BE2C (cell line): ENCODE measurements at regions not wholly inside any gene's neighbourhood (a gene's known extent, or its start where the extent isn't known, plus 50 kb on each side); places are given as distances from the start of the nearest gene placed in this dataset.
"Not testable (repeated sequence)": the region's sequence is repeated elsewhere in the genome, so short reads cannot be mapped to it uniquely, and the experiment has no call there.

Experiments
- DNase-seq: peaks from one replicate; pipeline ENCODE4 v3.0.0-alpha.2; 2020
- H3K27me3 ChIP-seq: fragments of 250-450 bp; sonication (Bioruptor Pico); 2 replicates; pipeline ENCODE4 v1.5.1; 2020; ENCODE audit warnings: mild to moderate bottlenecking
- H3K36me3 ChIP-seq: fragments of 250-450 bp; sonication (Bioruptor Pico); 2 replicates; pipeline ENCODE4 v1.5.1; 2020; ENCODE audit warnings: mild to moderate bottlenecking
- H3K4me1 ChIP-seq: fragments of 250-450 bp; sonication (Bioruptor Pico); 2 replicates; pipeline ENCODE4 v1.5.1; 2020
- H3K4me3 ChIP-seq: 2 replicates; pipeline ENCODE4 v1.5.1; 2011; ENCODE audit warnings: low read depth, low read length
- H3K9me3 ChIP-seq: fragments of 250-450 bp; sonication (Bioruptor Pico); 2 replicates; pipeline ENCODE4 v1.5.1; 2020
- TF ChIP-seq, protein P1 (sequence below): IDR thresholded peaks from 2 replicates; pipeline ENCODE4 v1.5.1; 2012; ENCODE audit warnings: mild to moderate bottlenecking, low read depth, low read length

DNA sequence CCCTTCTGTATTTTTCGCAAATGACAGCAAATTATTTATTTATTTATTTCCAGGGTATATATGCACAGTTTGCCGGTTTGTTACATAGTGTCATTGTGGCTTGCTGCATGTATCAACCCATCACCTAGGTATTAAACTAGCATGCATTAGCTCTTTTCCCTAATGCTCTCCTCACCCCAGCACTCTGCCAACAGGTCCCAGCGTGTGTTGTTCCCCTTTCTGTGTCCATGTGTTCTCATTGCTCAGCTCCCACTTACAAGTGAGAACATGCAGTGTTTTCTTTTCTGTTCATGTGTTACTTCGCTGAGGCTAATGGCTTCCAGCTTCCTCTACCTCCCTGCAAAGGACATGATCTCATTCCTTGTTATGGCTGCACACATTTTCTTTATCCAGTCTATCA is 592.3 kb downstream of the TRIB2 start:
- Histone ChIP-seq H3K4me1 (no peaks in the 10 kb centered on the region), H3K9me3 (no peaks in the 10 kb centered on the region), H3K27me3 (no peaks in the 10 kb centered on the region), H3K36me3 (no peaks in the 10 kb centered on the region), H3K4me3 (no peak overlapping the region)
- DNase-seq = no peak
- TF ChIP-seq, protein P1, sequence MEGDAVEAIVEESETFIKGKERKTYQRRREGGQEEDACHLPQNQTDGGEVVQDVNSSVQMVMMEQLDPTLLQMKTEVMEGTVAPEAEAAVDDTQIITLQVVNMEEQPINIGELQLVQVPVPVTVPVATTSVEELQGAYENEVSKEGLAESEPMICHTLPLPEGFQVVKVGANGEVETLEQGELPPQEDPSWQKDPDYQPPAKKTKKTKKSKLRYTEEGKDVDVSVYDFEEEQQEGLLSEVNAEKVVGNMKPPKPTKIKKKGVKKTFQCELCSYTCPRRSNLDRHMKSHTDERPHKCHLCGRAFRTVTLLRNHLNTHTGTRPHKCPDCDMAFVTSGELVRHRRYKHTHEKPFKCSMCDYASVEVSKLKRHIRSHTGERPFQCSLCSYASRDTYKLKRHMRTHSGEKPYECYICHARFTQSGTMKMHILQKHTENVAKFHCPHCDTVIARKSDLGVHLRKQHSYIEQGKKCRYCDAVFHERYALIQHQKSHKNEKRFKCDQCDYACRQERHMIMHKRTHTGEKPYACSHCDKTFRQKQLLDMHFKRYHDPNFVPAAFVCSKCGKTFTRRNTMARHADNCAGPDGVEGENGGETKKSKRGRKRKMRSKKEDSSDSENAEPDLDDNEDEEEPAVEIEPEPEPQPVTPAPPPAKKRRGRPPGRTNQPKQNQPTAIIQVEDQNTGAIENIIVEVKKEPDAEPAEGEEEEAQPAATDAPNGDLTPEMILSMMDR = no peak

DNA sequence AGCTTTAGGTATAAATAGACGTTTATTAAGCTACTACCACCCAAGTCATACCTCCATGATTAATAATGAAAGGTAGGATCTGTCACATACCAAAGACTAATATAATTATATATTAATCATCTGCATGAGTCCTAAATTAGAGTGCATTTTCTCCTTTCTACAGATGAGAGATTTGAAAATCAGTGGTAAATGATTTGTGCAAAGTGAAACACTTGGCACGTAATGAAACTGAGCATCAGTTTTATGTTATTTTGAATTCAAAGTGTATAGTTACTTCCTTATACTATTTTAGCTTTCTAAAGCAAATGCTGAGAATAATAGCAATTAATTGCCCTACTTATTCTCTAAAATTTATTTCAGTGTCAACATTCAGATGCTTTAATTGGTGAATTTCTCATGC is 615.3 kb downstream of the TRIB2 start:
- no peak for DNase-seq
- H3K36me3 ChIP-seq = no peaks in the 10 kb centered on the region
- H3K4me1 ChIP-seq = no peaks in the 10 kb centered on the region; the same call in 1 of the 2 replicates
- TF ChIP-seq, protein P1 = no peak
- H3K4me3 ChIP-seq = no peak overlapping the region
- H3K27me3 ChIP-seq = no peaks in the 10 kb centered on the region
- H3K9me3 ChIP-seq = no peaks in the 10 kb centered on the region

DNA sequence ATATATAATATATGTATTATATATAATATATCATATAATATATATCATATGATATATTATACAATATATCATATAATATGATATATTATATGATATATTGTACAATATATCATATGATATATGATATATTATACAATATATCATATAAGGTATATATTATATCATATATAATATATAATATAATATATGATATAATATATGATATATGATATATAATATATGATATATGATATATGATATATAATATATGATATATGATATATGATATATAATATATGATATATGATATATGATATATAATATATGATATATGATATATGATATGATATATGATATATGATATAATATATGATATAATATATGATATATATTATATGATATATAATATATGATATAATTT is 617.3 kb downstream of the TRIB2 start:
- not testable (repeated sequence) for H3K27me3 ChIP-seq, H3K4me1 ChIP-seq, H3K9me3 ChIP-seq, DNase-seq, H3K36me3 ChIP-seq, H3K4me3 ChIP-seq

DNA sequence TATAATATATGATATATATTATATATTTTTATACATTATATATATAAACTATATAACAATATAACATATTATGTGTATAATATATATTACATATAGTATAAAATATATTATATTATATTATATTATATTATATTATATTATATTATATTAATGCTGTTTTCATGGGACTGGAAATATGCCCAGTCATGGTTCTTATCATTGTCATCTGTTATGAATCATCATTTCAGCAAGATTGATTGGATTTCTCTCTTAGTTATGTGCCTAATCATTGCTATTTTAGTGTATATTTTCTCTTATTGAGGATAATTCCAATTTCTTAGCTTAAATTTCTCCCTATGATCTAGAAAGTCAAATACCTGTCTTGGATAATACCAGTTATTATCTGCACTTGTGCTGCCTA is 617.8 kb downstream of the TRIB2 start:
- H3K4me1 ChIP-seq = no peaks in the 10 kb centered on the region; the same call in 1 of the 2 replicates
- H3K4me3 ChIP-seq = no peak overlapping the region
- no peaks in the 10 kb centered on the region for H3K36me3 ChIP-seq
- no peaks in the 10 kb centered on the region for H3K27me3 ChIP-seq
- no peak for DNase-seq
- no peaks in the 10 kb centered on the region for H3K9me3 ChIP-seq
- TF ChIP-seq, protein P1 = no peak

DNA sequence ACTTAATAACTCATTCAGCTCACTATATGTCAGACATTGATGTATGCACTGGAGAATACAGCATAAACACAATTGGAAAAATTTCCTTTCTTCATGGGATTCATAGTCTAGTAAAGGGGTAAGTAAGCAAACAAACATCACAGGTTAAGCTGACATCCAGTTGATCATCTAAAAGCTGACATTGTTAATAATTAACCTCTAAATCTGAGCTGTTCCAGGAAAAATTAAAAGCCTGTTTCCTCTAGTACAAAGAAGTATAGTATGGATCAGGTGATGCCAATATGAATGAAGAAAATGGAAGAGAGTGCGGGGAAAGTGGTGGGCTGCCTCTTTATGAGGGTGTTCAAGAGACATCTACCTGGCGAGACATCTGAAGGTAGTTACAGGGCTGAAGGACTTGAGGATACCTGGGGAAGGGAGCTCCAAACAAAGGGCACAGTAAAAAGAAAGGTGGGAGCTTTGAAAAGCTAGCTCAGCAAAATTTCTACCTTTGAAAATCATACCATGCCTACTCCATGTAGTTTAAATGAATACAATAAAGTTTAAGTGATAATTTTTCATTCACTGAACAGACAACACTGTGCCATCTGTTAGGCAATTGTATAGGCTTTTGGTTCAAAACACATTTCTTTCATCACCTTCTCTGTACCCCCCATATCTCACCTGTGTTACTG is 619.3 kb downstream of the TRIB2 start:
- Histone ChIP-seq H3K4me1 (no peaks in the 10 kb centered on the region), H3K9me3 (no peaks in the 10 kb centered on the region), H3K4me3 (no peak overlapping the region), H3K36me3 (no peaks in the 10 kb centered on the region), H3K27me3 (no peaks in the 10 kb centered on the region)
- TF ChIP-seq, protein P1 = no peak
- no peak for DNase-seq

DNA sequence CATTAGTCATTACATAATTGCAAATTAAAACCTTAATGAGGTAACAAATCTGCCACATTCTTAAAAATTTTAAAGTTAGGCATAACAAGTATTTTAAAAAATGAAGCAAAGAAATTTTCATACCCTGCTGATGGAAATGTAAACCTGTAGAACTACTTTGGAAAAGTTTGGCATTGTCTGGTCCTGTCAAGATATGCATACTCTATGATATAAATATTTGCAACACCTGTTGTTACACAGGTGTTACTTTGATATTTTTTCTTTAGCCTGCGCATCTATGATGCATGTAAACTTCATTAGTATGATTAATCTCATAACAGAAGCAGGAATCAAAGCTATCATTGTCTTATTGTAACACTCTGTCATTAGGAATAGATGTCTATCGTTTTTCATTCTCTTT is 634.3 kb downstream of the TRIB2 start:
- H3K27me3 ChIP-seq = no peaks in the 10 kb centered on the region
- no peaks in the 10 kb centered on the region for H3K9me3 ChIP-seq
- no peak overlapping the region for H3K4me3 ChIP-seq
- DNase-seq = no peak
- TF ChIP-seq, protein P1 = no peak
- no peaks in the 10 kb centered on the region for H3K36me3 ChIP-seq
- no peaks in the 10 kb centered on the region for H3K4me1 ChIP-seq

DNA sequence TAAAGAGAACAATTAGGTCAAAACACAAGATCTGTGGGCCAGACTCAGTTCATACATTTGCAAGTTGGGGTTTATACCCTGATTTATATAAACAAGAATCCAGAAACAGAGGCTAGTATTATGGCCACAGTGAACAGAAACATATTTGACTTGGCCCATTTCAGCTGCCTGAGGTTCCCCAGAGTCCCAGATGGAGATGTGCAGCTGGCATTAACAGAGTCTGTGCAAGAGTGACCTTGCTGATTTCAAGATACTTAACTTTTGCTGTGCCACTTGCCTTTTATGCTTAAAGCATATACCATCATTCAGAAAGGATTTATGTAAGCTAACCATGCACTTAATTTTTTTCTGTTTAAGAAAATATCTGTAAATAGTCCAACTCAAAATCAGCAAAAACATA is 636.3 kb downstream of the TRIB2 start:
- Histone ChIP-seq H3K9me3 (no peaks in the 10 kb centered on the region), H3K4me1 (no peaks in the 10 kb centered on the region), H3K27me3 (no peaks in the 10 kb centered on the region), H3K4me3 (no peak overlapping the region), H3K36me3 (no peaks in the 10 kb centered on the region)
- TF ChIP-seq, protein P1 = no peak
- DNase-seq = no peak
